ENCODE measurements at regions not wholly inside any gene's neighbourhood (a gene's known extent, or its start where the extent isn't known, plus 50 kb on each side); places are given as distances from the start of the nearest gene placed in this dataset.
"Not testable (repeated sequence)": the region's sequence is repeated elsewhere in the genome, so short reads cannot be mapped to it uniquely, and the experiment has no call there.

- H3K9me3 ChIP-seq = no peaks in the 10 kb centered on the region
- H3K4me1 ChIP-seq = no peaks in the 10 kb centered on the region
- TF ChIP-seq CTCF (IDR thresholded peaks at IDR 0.05; ENCODE audit: low read depth, low read length) = no peak
- no peak overlapping the region for H3K4me3 ChIP-seq (ENCODE audit: low read depth, low read length)
- DNase-seq = no peak
- H3K36me3 ChIP-seq = no peaks in the 10 kb centered on the region
- H3K27me3 ChIP-seq = no peaks in the 10 kb centered on the region
These were observed 105.2 kb upstream of the GPR141 start for GRCh38 chr7:37578350-37578749.

- no peak for DNase-seq
- Histone ChIP-seq H3K9me3 (no peaks in the 10 kb centered on the region), H3K27me3 (no peaks in the 10 kb centered on the region), H3K4me3 (ENCODE audit: low read depth, low read length) (no peak overlapping the region), H3K4me1 (no peaks in the 10 kb centered on the region), H3K36me3 (no peaks in the 10 kb centered on the region)
- TF ChIP-seq CTCF (IDR thresholded peaks at IDR 0.05; ENCODE audit: low read depth, low read length) = no peak
These were observed 103.2 kb upstream of the GPR141 start for GRCh38 chr7:37580376-37580775.

GRCh38 chr7:37584651-37585463, 98.7 kb upstream of the GPR141 start:
- H3K9me3 ChIP-seq; H3K36me3 ChIP-seq; H3K4me1 ChIP-seq; H3K27me3 ChIP-seq; DNase-seq; H3K4me3 ChIP-seq (ENCODE audit: low read depth, low read length): not testable (repeated sequence)

GRCh38 chr7:37590824-37591223, 92.7 kb upstream of the GPR141 start:
- DNase-seq = no peak
- H3K27me3 ChIP-seq = no peaks in the 10 kb centered on the region
- no peak for TF ChIP-seq CTCF (IDR thresholded peaks at IDR 0.05; ENCODE audit: low read depth, low read length)
- H3K9me3 ChIP-seq = no peaks in the 10 kb centered on the region; the same call in 1 of the 2 replicates
- no peaks in the 10 kb centered on the region for H3K36me3 ChIP-seq
- no peak overlapping the region for H3K4me3 ChIP-seq (ENCODE audit: low read depth, low read length)
- H3K4me1 ChIP-seq = no peaks in the 10 kb centered on the region; the same call in 1 of the 2 replicates

GRCh38 chr7:37592366-37592765, 91.2 kb upstream of the GPR141 start:
- DNase-seq = no peak
- TF ChIP-seq CTCF (IDR thresholded peaks at IDR 0.05; ENCODE audit: low read depth, low read length) = no peak
- H3K4me1 ChIP-seq = no peaks in the 10 kb centered on the region; the same call in 1 of the 2 replicates
- no peak overlapping the region for H3K4me3 ChIP-seq (ENCODE audit: low read depth, low read length)
- H3K27me3 ChIP-seq = no peaks in the 10 kb centered on the region
- H3K9me3 ChIP-seq = no peaks in the 10 kb centered on the region; the same call in 1 of the 2 replicates
- no peaks in the 10 kb centered on the region for H3K36me3 ChIP-seq

- no peak for TF ChIP-seq CTCF (IDR thresholded peaks at IDR 0.05; ENCODE audit: low read depth, low read length)
- Histone ChIP-seq H3K4me3 (ENCODE audit: low read depth, low read length) (no peak overlapping the region), H3K4me1 (no peaks in the 10 kb centered on the region), H3K27me3 (no peaks in the 10 kb centered on the region), H3K9me3 (no peaks in the 10 kb centered on the region; the same call in 1 of the 2 replicates), H3K36me3 (no peaks in the 10 kb centered on the region)
- no peak for DNase-seq
These were observed 89.0 kb upstream of the GPR141 start for GRCh38 chr7:37594602-37595001.

Measured in BE2C (cell line).